BJ (cell line): ENCODE measurements at regions not wholly inside any gene's neighbourhood (a gene's known extent, or its start where the extent isn't known, plus 50 kb on each side); places are given as distances from the start of the nearest gene placed in this dataset.

Experiments used
- CTCF ChIA-PET: fragments of 350-600 bp; formaldehyde crosslinking; extraction: SDS; loops from one replicate; lab custom pipeline; 2021; ENCODE audit warnings: antibody characterized with exemption, inconsistent platforms; lab: Yijun Ruan, JAX
- POLR2A ChIA-PET: fragments of 300-600 bp; sonication (Branson Sonifier 250); formaldehyde crosslinking; extraction: SDS; loops from one replicate; lab custom pipeline; 2021; ENCODE audit warnings: antibody characterized with exemption; lab: Charles Lee
- DNase-seq: peaks from one replicate; pipeline ENCODE4 v3.0.0-alpha.2; 2011; ENCODE audit warnings: low read depth
- H3K27me3 ChIP-seq: 2 replicates; pipeline ENCODE4 v1.6.0; 2011; ENCODE audit warnings: low read length; ENCODE audit not compliant: control insufficient read depth, insufficient read depth
- H3K36me3 ChIP-seq: 2 replicates; pipeline ENCODE4 v1.5.1; 2011; ENCODE audit warnings: low read length; ENCODE audit not compliant: control insufficient read depth, insufficient read depth
- H3K4me3 ChIP-seq: 2 replicates; pipeline ENCODE4 v1.5.1; 2011; ENCODE audit warnings: low read depth, mild to moderate bottlenecking, control low read depth, low read length
- TF ChIP-seq, protein P1 (sequence below): IDR thresholded peaks from 2 replicates; pipeline ENCODE4 v1.5.1; 2011; ENCODE audit warnings: low read depth, mild to moderate bottlenecking, control low read depth, inconsistent platforms, low read length, moderate library complexity; ENCODE audit not compliant: insufficient read depth

DNA sequence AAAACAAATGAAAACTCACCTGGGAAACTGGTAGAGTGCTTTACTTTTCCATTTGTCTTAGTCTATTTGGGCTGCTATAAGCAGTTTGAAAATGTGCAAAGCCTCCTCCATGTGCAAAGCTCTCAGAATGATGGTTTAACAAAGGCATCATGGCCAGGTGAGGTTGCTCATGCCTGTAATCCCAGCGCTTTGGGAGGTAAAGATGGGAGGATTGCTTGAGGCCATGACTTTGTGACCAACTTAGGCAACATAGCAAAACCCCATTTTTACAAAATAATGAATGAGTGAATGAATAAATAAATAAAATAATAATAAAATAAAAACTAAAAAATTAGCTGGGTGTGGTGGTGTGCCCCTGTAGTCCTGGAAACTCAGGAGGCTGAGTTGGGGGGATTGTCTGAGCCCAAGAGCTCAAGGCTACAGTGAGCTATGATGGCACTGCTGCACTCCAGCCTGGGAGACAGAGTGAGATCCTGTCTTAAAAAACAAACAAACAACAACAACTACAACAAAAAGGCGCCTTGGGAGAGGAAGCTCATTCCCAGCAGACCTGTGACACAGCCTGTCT is 71.8 kb downstream of the MYCN start:
- ChIA-PET CTCF (no interaction called here), POLR2A (no interaction called here)
- TF ChIP-seq, protein P1, sequence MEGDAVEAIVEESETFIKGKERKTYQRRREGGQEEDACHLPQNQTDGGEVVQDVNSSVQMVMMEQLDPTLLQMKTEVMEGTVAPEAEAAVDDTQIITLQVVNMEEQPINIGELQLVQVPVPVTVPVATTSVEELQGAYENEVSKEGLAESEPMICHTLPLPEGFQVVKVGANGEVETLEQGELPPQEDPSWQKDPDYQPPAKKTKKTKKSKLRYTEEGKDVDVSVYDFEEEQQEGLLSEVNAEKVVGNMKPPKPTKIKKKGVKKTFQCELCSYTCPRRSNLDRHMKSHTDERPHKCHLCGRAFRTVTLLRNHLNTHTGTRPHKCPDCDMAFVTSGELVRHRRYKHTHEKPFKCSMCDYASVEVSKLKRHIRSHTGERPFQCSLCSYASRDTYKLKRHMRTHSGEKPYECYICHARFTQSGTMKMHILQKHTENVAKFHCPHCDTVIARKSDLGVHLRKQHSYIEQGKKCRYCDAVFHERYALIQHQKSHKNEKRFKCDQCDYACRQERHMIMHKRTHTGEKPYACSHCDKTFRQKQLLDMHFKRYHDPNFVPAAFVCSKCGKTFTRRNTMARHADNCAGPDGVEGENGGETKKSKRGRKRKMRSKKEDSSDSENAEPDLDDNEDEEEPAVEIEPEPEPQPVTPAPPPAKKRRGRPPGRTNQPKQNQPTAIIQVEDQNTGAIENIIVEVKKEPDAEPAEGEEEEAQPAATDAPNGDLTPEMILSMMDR = no peak
- no peaks in the 10 kb centered on the region for H3K27me3 ChIP-seq
- no peak overlapping the region for H3K4me3 ChIP-seq
- no peaks in the 10 kb centered on the region for H3K36me3 ChIP-seq
- no peak for DNase-seq

DNA sequence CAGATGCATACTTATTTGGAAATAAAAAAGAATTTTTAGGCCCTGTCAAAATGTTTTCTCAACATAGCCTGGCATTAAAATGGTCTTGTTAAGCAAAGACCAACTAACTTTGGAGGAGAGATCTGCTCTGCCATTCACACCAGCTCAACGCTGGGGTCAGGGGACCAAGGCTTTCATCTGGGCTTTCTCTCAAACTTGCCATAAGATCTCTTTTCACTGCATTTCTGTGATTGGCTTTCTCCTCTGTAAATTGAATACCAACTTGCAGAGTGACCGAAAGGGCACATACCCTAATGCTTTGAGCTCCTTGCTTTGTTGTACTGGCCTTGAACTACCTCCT is 71.2 kb downstream of the MYCN start:
- Histone ChIP-seq H3K27me3 (no peaks in the 10 kb centered on the region), H3K36me3 (no peaks in the 10 kb centered on the region), H3K4me3 (no peak overlapping the region)
- ChIA-PET POLR2A (no interaction called here), CTCF (no interaction called here)
- TF ChIP-seq, protein P1 = no peak
- no peak for DNase-seq

DNA sequence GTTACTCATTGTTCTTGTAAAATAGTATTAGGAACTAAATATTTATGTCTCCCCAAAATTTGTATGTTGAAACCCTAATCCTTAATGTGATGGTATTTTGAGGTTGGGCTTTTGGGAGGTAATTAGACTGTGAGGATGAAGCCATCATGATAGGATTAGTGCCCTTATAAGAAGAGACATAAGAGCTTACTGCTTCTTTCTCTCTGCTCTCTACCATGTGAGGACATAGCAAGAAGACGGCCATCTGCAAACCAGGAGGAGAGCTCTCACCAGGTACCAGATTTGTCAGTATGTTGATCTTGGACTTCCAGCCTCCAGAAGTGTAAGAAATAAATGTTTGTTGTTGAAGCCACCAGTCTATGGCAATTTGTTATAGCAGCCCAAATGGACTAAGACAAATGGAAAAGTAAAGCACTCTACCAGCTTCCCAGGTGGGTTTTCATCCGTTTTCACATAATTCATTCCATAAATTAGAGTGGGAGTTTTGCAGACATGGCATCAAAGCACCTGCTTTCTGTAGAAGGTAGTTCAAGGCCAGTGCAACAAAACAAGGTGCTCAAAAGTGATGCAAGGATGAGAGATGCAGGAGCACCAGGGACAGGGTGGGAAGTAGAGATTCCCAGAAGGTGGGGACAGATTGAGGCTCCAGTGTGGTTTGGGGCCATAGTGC is 70.7 kb downstream of the MYCN start:
- Histone ChIP-seq H3K27me3 (no peaks in the 10 kb centered on the region), H3K36me3 (no peaks in the 10 kb centered on the region), H3K4me3 (no peak overlapping the region)
- DNase-seq = no peak
- POLR2A ChIA-PET = no interaction called here
- CTCF ChIA-PET = no interaction called here
- TF ChIP-seq, protein P1 = no peak

DNA sequence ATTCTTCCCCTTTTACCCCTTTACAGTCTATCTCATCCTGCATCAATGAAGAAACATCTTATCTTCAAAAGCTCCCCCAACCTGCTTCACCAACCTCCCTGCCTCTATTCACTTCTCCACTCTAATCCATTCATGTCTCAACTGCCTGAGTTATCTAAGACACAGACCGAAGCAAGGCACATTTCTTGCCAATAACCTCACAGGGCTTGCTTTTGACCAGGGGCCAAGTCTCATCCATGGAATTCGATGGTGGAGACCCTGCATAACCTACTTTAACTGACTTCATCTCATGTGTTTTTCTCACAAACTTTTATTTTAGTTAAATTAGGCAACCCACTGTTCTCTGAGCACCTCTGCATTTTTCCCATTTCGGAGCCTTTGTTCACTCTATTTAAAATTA is 69.7 kb downstream of the MYCN start:
- CTCF ChIA-PET = no interaction called here
- Histone ChIP-seq H3K4me3 (no peak overlapping the region), H3K27me3 (no peaks in the 10 kb centered on the region), H3K36me3 (no peaks in the 10 kb centered on the region)
- TF ChIP-seq, protein P1 = no peak
- POLR2A ChIA-PET = no interaction called here
- DNase-seq = no peak

DNA sequence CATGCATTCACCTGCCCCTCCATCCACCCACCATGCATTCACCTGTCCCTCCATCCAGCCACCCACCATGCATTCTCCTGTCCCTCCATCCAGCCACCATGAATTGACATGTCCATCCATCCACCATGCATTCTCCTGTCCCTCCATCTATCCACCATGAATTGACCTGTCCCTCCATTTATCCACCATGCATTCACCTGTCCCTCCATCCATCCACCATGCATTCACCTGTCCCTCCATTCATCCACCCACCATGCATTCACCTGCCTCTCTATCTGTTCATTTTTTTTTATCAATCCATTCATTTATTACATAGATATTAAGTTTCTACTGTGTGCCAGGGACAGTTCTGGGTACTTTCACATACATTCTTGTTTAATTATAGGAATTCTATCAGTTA is 69.2 kb downstream of the MYCN start:
- no peak for DNase-seq
- ChIA-PET POLR2A (no interaction called here), CTCF (no interaction called here)
- Histone ChIP-seq H3K36me3 (no peaks in the 10 kb centered on the region), H3K27me3 (no peaks in the 10 kb centered on the region), H3K4me3 (no peak overlapping the region)
- TF ChIP-seq, protein P1 = no peak
